ENCODE measurements at regions not wholly inside any gene's neighbourhood (a gene's known extent, or its start where the extent isn't known, plus 50 kb on each side); places are given as distances from the start of the nearest gene placed in this dataset.

GRCh38 chr5:93902288-93902687, 160.9 kb upstream of the POU5F2 start:
- TF ChIP-seq CTCF (IDR thresholded peaks at IDR 0.05; ENCODE audit: extremely low read depth, low read depth, low read length): no peak
- no peak overlapping the region for H3K27ac ChIP-seq (ENCODE audit: low read depth, low read length)

GRCh38 chr5:93899026-93899600, 157.7 kb upstream of the POU5F2 start:
- no peak for DNase-seq (ENCODE audit: insufficient read length, low spot score, missing footprints)
- Histone ChIP-seq H3K4me1 (ENCODE audit: insufficient read depth, low read length) (no peaks in the 10 kb centered on the region), H3K4me2 (ENCODE audit: insufficient read depth, low read length) (no peak overlapping the region), H2AFZ (ENCODE audit: low read length) (no peak overlapping the region), H3K9me3 (ENCODE audit: low read depth, low read length) (no peaks in the 10 kb centered on the region), H3K79me2 (ENCODE audit: insufficient read depth, low read length) (no peaks in the 10 kb centered on the region), H3K27ac (ENCODE audit: low read depth, low read length) (no peak overlapping the region), H3K4me3 (ENCODE audit: insufficient read depth, low read length) (no peak overlapping the region), H4K20me1 (ENCODE audit: insufficient read depth, low read length) (no peaks in the 10 kb centered on the region), H3K36me3 (ENCODE audit: insufficient read depth, low read length) (no peaks in the 10 kb centered on the region), H3K27me3 (ENCODE audit: insufficient read depth, low read length) (no peaks in the 10 kb centered on the region)
- TF ChIP-seq CTCF (IDR thresholded peaks at IDR 0.05; ENCODE audit: extremely low read depth, low read depth, low read length): peak; percentile 45

More at GRCh38 chr5:93902288-93902687, 160.9 kb upstream of the POU5F2 start:
- H3K4me2 ChIP-seq (ENCODE audit: insufficient read depth, low read length): no peak overlapping the region
- no peaks in the 10 kb centered on the region for H3K36me3 ChIP-seq (ENCODE audit: insufficient read depth, low read length)
- no peak for DNase-seq (ENCODE audit: insufficient read length, low spot score, missing footprints)
- no peaks in the 10 kb centered on the region for H3K4me1 ChIP-seq (ENCODE audit: insufficient read depth, low read length)
- no peak overlapping the region for H3K4me3 ChIP-seq (ENCODE audit: insufficient read depth, low read length)
- H3K9me3 ChIP-seq (ENCODE audit: low read depth, low read length): no peaks in the 10 kb centered on the region
- no peaks in the 10 kb centered on the region for H3K27me3 ChIP-seq (ENCODE audit: insufficient read depth, low read length)
- H2AFZ ChIP-seq (ENCODE audit: low read length): no peak overlapping the region
- H4K20me1 ChIP-seq (ENCODE audit: insufficient read depth, low read length): no peaks in the 10 kb centered on the region
- H3K79me2 ChIP-seq (ENCODE audit: insufficient read depth, low read length): no peaks in the 10 kb centered on the region

GRCh38 chr5:93894601-93895354, 153.4 kb upstream of the POU5F2 start:
- no peak overlapping the region for H2AFZ ChIP-seq (ENCODE audit: low read length)

More at GRCh38 chr5:93894601-93895354, 153.4 kb upstream of the POU5F2 start:
- H3K27me3 ChIP-seq (ENCODE audit: insufficient read depth, low read length): no peaks in the 10 kb centered on the region
- H3K4me1 ChIP-seq (ENCODE audit: insufficient read depth, low read length): no peaks in the 10 kb centered on the region
- DNase-seq (ENCODE audit: insufficient read length, low spot score, missing footprints): no peak
- no peaks in the 10 kb centered on the region for H3K9me3 ChIP-seq (ENCODE audit: low read depth, low read length)
- H3K27ac ChIP-seq (ENCODE audit: low read depth, low read length): no peak overlapping the region
- H3K4me3 ChIP-seq (ENCODE audit: insufficient read depth, low read length): no peak overlapping the region
- no peaks in the 10 kb centered on the region for H3K36me3 ChIP-seq (ENCODE audit: insufficient read depth, low read length)
- H3K4me2 ChIP-seq (ENCODE audit: insufficient read depth, low read length): no peak overlapping the region
- H3K79me2 ChIP-seq (ENCODE audit: insufficient read depth, low read length): no peaks in the 10 kb centered on the region
- peak; percentile 61 for TF ChIP-seq CTCF (IDR thresholded peaks at IDR 0.05; ENCODE audit: extremely low read depth, low read depth, low read length)
- no peaks in the 10 kb centered on the region for H4K20me1 ChIP-seq (ENCODE audit: insufficient read depth, low read length)
